Activated CD4-positive, CD25-positive, alpha-beta regulatory T cell treated with anti-CD3 and anti-CD28 coated beads, Interleukin-2, amount 50 U/mL, for 72 hours (primary cell): ENCODE measurements at regions not wholly inside any gene's neighbourhood (a gene's known extent, or its start where the extent isn't known, plus 50 kb on each side); places are given as distances from the start of the nearest gene placed in this dataset.
"Not testable (repeated sequence)": the region's sequence is repeated elsewhere in the genome, so short reads cannot be mapped to it uniquely, and the experiment has no call there.

ENCODE experiments used
- DNase-seq: peaks from one replicate; pipeline ENCODE4 v3.0.0; 2021

GRCh38 chr7:121560267-121560990, 164.3 kb upstream of the FAM3C start:
- no peak for DNase-seq

- DNase-seq, result no peak
These were observed 162.2 kb upstream of the FAM3C start for GRCh38 chr7:121558288-121558687.

- DNase-seq, result no peak
These were observed 161.2 kb upstream of the FAM3C start for GRCh38 chr7:121557034-121557892.

DNA sequence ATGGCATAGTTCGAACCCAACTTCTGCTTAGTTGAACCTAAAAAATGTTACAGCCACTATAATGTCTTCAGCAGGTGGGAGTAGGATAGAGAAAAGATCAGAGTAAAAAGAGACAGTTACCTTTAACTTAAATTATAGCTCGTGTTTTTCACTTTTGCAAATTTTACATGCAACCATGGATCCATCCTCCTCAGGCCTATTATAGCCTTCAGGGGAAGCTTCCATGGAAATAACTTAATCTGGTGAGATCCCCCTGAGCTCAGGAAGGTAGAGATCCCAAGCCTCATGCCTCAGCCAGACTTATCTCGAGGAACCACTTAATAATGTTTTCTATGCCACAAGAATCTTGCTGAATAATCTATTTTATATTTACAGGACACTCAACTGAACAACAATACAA, 159.4 kb upstream of the FAM3C start:
- DNase-seq, result no peak

DNA sequence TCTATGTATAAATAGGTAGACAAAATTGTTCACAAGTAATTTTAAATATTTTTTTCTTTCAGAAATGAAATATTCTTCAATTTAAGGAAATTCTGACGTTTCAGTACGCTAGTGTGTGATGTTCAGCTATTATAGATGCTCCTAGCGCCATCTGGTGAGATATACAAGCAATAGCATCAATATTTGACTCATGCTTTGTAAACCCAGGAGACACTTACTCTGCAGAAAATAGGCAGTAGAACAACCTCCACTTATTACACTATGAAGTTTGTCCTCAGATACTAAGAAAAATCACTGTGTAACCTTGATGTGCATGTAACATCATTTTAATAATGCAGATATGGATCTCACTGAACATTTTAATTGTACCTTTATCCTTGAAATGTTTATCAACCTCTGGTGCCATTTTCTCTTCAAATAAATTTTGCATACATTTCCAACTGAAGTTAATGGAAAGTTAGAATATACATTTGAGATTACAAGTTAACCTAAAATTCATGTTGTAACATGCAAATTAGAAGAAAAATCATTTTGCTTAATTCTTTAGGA, 151.5 kb upstream of the FAM3C start:
- no peak for DNase-seq

- DNase-seq, result no peak
These were observed 150.8 kb upstream of the FAM3C start for GRCh38 chr7:121546632-121547543.

DNA sequence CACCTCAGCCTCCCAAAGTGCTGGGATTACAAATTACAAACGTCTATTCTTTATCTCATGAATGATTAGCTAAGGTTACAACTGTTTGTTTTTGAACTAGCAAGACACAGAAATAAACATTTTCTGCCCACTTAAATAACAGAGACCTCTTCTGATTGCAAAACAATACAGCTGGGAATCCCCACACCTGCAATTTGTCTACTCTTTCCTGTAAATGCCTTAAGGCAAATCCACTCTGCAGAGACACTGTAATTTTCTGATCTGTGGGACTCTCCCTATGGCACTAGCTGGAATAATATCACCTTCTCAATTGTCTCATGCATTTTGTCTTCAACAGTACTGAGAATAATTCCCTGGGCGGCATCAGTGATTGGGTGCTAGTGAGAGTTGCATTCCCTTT, 149.3 kb upstream of the FAM3C start:
- no peak for DNase-seq

- DNase-seq, result no peak
These were observed 148.6 kb upstream of the FAM3C start for GRCh38 chr7:121544726-121545125.

DNA sequence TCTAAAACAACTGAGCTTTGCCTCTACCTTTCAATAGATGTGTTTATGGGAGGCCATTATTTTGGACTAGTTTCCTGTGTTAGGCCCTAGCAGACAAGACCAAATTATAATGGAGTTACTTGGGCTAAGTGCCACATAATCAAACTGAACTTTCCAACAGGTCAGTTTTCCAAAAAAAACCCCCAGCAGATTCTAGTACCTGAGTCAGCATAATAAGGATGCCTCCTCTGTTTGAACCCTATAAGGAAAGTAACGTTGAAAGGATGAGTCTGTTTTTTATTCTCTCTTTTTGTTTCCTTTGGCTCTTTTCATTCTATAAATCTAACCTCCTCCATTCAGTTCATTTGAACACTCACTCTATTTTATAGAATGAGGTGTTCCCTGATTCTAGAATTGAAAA, 148.1 kb upstream of the FAM3C start:
- DNase-seq, result no peak

GRCh38 chr7:121541457-121541856, 145.3 kb upstream of the FAM3C start:
- DNase-seq, result no peak

GRCh38 chr7:121540138-121540537, 144.0 kb upstream of the FAM3C start:
- DNase-seq, result no peak

GRCh38 chr7:121537031-121537430, 140.9 kb upstream of the FAM3C start:
- DNase-seq, result no peak

DNA sequence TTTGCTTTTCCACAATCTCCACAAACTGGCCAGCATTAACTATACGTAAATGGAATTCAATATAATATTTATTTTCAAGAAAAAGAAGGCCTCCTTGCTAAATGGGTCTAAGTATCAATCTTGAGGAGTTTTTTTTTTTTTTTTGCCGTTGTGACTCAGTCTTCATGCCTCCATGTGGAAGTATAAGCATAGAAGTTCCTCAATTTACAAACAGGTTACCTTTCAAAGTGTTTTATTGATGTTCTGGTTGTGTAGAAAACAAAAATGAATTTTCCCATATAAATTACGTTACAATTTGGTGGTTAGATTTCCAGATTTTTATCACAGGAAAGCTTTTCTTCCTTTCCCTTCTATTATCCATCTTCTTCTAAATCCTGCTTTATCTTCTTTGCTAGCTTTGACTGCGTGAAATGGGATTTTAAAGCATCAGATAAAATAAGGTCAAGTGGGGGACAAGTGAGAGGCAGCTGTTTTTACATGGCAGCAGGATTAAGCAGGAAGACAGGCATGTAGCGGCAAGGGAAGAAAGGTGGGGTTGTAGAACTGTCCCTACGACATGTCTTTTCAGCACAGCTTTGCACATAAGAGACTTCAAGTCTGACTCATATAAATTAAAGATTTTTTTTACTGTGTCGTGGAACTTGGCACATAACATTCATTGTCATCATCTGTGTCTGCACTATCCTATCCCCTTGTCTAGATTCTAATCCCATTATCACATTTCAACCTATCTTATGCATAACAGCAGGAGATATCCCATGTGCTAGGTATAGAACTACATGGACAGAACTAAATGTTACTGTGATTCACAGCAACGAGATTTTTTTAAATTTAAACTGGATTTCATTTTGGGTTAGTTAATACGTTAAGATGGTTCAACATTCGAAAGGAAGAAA, 135.3 kb upstream of the FAM3C start:
- DNase-seq, result no peak

DNA sequence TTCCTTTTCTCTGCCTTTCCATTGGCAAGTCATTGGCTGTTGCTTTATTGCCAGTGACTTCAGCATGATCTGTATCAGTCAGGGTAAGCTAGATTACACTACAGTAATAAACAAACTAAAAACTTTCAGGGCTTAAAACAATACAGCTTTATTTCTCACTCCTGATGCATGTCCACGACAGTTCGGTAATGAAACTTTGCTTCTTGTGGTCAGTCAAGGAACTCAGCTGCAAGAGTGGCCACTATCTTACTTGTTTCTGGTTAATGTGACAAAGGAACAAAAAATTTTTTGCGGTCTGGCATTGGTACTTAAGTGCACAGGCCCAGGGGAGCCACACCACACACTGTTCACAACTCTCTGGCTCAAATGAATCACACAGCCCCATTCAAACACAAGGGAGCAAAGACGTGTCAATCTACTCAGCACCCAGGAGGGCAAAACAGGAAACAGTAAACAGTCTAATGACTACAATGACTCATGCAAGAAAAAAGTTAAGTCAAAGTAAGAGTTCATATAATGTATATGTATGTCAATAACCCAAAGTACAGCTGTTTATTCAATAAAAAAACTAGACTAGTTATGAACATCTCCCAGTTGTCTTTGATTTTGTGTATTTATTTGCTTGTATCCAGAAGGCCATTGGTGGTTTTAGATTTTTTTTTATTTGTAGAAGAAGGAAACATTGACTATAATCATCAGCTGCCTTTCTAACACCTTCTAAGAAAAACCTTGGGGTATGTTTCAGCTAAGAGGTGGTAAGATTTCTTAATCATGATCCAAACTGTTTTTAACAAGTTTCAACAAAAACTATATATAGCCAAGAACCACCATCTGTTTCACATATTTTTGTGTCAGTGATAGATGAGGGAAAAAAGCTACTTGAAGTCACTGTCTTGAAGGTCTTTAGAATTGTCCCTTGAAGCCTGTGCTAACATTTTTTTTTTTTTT, 134.4 kb upstream of the FAM3C start:
- peak; percentile 32 for DNase-seq

GRCh38 chr7:121529003-121529402, 132.9 kb upstream of the FAM3C start:
- no peak for DNase-seq

GRCh38 chr7:121526210-121526609, 130.1 kb upstream of the FAM3C start:
- DNase-seq, result not testable (repeated sequence)

GRCh38 chr7:121525155-121525819, 129.2 kb upstream of the FAM3C start:
- DNase-seq, result no peak

GRCh38 chr7:121521711-121522400, 125.7 kb upstream of the FAM3C start:
- no peak for DNase-seq

DNA sequence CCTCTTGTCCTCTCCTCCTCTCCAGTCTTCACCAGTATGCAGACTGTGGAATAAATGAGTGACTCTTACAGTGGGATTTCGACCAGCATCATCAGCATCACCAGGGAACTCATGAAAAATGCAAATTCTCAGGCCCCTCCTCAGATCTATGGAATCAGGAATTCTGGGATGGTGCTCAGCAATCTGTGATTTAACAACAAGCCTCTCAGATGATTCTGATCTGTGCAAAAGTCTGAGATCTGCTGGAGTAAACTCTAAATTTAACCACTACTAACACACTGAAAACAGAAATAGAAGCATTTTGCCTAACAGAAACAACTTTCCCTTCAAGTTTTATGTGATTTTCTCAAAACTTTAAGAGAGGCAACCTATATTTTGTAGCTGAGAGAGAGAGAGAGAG, 124.8 kb upstream of the FAM3C start:
- no peak for DNase-seq
